Activated gamma-delta T cell treated with anti-CD3 and anti-CD28 coated beads, Interleukin-2, amount 50 U/mL, for 16 hours (primary cell): ENCODE measurements at regions not wholly inside any gene's neighbourhood (a gene's known extent, or its start where the extent isn't known, plus 50 kb on each side); places are given as distances from the start of the nearest gene placed in this dataset.
"Not testable (repeated sequence)": the region's sequence is repeated elsewhere in the genome, so short reads cannot be mapped to it uniquely, and the experiment has no call there.

ENCODE experiments used
- DNase-seq: peaks from one replicate; pipeline ENCODE4 v3.0.0-alpha.2; 2020; ENCODE audit warnings: low read depth

DNA sequence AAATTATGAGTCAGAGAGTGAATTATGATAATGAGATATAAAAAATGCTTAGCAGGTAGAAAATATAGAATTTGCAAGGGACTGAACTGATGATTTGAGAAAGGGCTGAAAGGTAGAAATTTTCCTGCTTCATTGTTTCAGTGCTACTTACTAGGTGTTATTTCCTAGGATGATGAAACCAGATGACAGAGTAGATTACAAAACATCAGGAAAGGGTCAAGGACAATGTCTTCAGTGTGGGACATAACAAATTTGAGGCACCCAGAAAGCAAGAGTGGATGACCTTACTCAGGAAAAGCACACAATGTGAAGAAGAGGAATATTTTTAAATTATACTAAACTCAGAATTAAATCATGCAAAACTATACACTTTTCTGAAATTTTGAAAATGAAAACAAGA lies 102.1 kb downstream of the SHCBP1 start:
- no peak for DNase-seq

DNA sequence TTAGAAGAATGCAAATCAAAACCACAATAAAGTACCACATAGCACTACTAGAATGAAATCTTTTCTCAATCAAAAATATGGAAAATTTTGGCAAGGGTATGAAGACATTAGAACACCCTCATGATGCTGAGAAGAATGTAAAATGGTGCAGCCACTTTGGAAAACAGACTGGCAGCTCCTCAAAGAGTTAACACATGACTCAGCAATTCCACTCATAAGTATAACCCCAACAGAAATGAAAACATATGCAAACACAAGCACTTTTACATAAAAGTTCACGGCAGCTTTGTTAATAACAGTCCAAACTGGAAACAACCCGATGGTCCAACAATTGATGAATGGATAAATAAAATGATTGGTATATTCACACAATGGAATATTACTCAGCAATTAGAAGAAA lies 124.5 kb downstream of the SHCBP1 start:
- no peak for DNase-seq

DNA sequence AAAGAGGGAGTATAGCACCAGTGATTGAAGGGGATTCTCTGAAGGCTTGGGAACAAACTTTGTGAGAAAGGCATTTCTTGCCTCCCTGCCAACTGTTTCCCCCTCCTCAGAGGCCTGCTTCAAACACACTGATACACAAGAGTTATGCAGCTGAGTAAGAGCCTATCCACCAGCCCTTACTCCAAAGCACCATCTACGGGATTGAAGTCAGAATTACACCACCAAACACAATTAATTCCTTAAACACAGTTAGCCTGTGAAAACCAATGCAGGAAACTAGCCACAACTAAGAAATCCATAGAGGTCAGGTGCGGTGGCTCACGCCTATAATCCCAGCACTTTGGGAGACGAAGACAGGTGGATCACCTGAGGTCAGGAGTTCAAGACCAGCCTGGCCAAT lies 138.3 kb downstream of the SHCBP1 start:
- DNase-seq, result no peak

DNA sequence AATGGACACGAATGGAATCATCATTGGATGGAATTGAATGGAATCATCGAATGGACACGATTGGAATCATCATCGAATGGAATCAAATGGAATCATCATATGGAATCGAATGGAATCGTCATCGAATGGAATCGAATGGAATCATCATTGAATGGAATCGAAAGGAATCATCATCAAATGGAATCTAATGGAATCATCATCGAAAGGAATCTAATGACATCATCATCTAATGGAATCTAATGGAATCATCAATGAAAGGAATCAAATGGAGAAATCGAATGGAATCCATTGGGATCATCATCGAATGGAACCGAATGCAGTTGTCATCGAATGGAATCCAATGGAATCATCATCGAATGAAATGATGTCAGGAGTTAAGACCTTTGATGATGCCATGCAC lies 154.9 kb downstream of the SHCBP1 start:
- no peak for DNase-seq

DNA sequence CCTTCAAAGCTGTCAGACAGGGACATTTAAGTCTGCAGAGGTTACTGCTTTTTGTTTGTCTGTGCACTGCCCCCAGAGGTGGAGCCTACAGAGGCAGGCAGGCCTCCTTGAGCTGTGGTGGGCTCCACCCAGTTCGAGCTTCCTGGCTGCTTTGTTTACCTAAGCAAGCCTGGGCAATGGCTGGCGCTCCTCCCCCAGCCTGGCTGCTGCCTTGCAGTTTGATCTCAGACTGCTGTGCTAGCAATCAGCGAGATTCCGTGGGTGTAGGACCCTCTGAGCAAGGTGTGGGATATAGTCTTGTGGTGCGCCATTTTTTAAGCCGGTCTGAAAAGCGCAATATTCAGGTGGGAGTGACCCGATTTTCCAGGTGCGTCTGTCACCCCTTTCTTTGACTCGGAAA lies 166.4 kb downstream of the SHCBP1 start:
- DNase-seq, result not testable (repeated sequence)

GRCh38 chr16:46428108-46429061 lies 192.8 kb downstream of the SHCBP1 start:
- DNase-seq, result no peak

GRCh38 chr16:46427340-46428107 lies 193.7 kb downstream of the SHCBP1 start:
- DNase-seq, result no peak

- no peak for DNase-seq
Measured at GRCh38 chr16:46426336-46426735, 194.8 kb downstream of the SHCBP1 start.

- DNase-seq, result no peak
Measured at GRCh38 chr16:46404028-46404427, 217.2 kb downstream of the SHCBP1 start.

DNA sequence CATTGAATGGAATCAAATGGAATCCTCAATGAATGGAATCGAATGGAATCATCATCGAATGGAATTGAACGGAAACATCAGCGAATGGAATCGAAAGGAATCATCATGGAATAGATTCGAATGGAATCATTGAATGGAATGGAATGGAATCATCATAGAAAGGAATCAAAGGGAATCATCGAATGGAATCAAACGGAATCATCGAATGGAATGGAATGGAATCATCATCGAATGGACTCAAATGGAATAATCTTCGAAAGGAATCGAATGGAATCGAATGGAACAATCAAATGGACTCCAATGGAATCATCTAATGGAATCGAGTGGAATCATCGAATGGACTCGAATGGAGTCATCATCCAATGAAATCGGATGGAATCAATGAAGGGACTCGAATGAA lies 222.6 kb downstream of the SHCBP1 start:
- DNase-seq, result not testable (repeated sequence)

- DNase-seq, result not testable (repeated sequence)
Measured at GRCh38 chr16:46396883-46397270, 224.3 kb downstream of the SHCBP1 start.

- DNase-seq, result not testable (repeated sequence)
Measured at GRCh38 chr16:46396131-46396882, 224.9 kb downstream of the SHCBP1 start.

- DNase-seq, result not testable (repeated sequence)
Measured at GRCh38 chr16:46395391-46395921, 225.7 kb downstream of the SHCBP1 start.

DNA sequence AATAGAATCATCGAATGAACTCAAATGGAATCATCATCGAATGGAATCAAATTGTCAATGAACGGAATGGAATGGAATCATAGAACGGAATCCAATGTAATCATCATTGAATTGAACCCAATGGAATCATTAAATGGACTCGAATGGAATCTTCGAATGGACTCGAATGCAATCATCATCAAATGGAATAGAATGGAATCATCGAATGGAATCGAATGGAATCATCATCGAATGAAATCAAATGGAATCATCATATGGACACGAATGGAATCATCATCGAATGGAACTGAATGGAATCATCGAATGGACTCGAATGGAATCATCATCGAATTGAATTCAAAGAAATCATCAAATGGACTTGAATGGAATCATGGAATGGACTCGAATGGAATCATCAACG lies 226.2 kb downstream of the SHCBP1 start:
- DNase-seq, result not testable (repeated sequence)

- not testable (repeated sequence) for DNase-seq
Measured at GRCh38 chr16:46394149-46394548, 227.0 kb downstream of the SHCBP1 start.

DNA sequence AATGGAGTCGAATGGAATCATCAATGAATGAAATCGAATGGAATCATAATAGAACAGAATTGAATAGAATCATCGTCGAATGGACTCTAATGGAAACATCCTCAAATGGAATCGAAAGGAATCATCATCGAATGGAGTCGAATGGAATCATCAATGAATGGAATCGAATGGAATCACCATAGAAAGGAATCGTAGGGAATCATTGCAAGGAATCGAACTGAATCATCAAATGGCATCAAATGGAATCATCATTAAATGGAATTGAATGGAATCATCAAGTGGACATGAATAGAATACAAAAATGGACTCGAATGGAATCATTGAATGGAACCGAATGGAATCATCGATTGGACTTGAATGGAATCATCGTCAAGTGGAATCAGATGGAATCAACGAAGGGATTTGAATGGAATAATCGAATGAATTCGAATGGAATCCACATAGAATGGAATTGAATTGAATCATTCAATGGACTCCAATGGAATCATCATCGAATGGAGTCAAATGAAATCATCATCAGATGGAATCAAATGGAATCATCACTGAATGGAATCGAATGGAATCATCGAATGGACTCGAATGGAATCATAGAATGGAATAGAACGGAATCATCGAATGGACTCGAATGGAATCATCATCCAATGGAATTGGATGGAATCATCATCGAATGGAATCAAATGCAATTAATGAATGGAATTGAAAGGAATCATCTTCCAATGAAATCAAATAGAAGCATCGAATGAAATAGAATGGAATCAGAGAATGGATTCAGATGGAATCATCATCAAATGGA lies 228.1 kb downstream of the SHCBP1 start:
- DNase-seq, result not testable (repeated sequence)

DNA sequence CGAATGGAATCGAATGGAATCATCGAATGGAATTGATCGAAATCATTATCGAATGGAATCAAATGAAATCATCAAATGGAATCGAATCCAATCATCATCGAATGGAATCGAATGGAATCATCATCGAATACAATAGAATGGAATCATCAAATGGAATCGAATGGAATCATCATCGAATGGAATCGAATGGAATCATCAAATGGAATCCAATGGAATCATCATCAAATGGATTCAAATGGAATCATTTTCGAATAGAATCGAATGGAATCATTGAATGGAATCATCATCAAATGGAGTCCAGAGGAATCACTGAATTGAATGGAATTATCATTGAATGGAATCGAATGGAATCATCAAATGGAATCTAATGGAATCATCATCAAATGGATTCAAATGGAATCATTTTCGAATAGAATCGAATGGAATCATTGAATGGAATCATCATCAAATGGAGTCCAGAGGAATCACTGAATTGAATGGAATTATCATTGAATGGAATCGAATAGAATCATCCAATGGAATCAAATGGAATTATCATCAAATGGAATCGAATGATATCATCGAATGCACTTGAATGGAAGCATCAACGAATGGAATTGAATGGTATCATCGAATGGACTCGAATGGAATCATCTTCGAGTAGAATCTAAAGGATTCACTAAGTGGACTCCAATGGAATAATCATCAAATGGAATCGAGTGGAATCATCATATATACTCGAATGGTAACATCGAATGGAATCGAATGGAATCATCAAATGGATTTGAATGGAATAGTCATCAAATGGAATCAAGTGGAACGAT lies 230.3 kb downstream of the SHCBP1 start:
- DNase-seq, result peak; percentile 35

DNA sequence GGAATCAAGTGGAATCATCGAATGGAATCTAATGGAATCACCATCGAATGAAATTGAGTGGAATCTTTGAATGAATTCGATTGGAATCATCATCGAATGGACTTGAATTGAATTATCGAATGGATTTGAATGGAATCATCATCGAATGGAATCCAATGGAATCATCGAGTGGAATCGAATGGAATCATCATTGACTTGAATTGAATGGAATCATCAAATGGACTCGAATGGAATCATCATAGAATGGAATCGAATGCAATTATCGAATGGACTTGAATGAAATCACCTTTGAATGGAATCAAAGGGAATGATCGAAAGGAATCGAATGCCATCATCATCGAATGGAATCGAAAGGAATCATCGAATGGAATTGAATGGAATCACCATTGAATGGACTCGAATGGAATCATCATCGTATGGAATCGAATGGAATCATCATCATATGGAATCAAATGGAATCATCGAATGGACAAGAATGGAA lies 231.6 kb downstream of the SHCBP1 start:
- peak; percentile 73 for DNase-seq

- DNase-seq, result not testable (repeated sequence)
Measured at GRCh38 chr16:46388939-46389491, 232.2 kb downstream of the SHCBP1 start.

DNA sequence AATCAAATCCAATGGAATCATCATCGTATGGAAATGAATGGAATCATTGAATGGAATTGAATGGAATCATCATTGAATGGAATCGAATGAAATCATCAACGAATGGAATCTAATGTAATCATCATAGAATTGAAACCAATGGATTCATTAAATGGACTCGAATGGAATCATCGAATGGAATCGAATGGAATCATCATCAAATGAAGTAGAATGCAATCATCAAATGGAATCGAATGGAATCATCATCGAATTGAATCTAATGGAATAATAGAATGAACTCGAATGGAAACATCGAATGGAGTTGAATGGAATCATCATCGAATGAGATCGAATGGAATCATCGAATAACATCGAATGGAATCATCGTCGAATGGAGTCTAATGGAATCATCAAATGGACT lies 232.8 kb downstream of the SHCBP1 start:
- DNase-seq, result not testable (repeated sequence)
